Lower leg skin (tissue), 4 donors: ENCODE measurements at regions not wholly inside any gene's neighbourhood (a gene's known extent, or its start where the extent isn't known, plus 50 kb on each side); places are given as distances from the start of the nearest gene placed in this dataset.
"Not testable (repeated sequence)": the region's sequence is repeated elsewhere in the genome, so short reads cannot be mapped to it uniquely, and the experiment has no call there.

Experiments used
- DNase-seq, 2 donors: peaks; one replicate each; pipeline ENCODE4 v3.0.0-alpha.2; 2019; ENCODE audit warnings: low spot score in 2 of 2
- H3K4me3 ChIP-seq: fragments of 200-600 bp; sonication (generic); 2 replicates; pipeline ENCODE4 v1.5.1; 2017; ENCODE audit warnings: mild to moderate bottlenecking, low read depth; ENCODE audit not compliant: poor library complexity, severe bottlenecking
- CTCF ChIP-seq, 3 donors: fragments of 450-650 bp; IDR thresholded peaks; one replicate each; pipeline ENCODE4 v1.5.1; 2016; ENCODE audit warnings: antibody characterized with exemption in 3 of 3, mild to moderate bottlenecking in 3 of 3, moderate library complexity in 2 of 3
- POLR2A ChIP-seq, 2 donors: fragments of 450-650 bp; IDR thresholded peaks; one replicate each; pipeline ENCODE4 v1.6.1; 2016 to 2017; ENCODE audit warnings: antibody characterized with exemption in 2 of 2, mild to moderate bottlenecking in 1 of 2, moderate library complexity in 1 of 2
- WGBS, 2 donors: methylation state at CpG; one replicate each; pipeline ENCODE4 v1.1.5; 2018; 5-methylcytosine and 5-hydroxymethylcytosine counted together
- intact Hi-C: fragments of 100-400 bp; cut with DNase I; formaldehyde crosslinking; loops from one replicate; pipeline ENCODE4 v1.15.0; 2023; ENCODE audit warnings: low total_unique reads

- TF ChIP-seq POLR2A (IDR thresholded peaks at IDR 0.05) (no peak), CTCF (IDR thresholded peaks at IDR 0.05) (no peak)
- H3K4me3 ChIP-seq: no peak overlapping the region
- intact Hi-C loops: no loop called here
- WGBS, 2 donors: 89% methylated on average over 6 of the region's 6 CpGs
- no peak for DNase-seq
Observed at GRCh38 chr20:48445827-48446226, 382.0 kb downstream of the PREX1 start.

GRCh38 chr20:48444249-48444648 is 383.6 kb downstream of the PREX1 start:
- TF ChIP-seq POLR2A (IDR thresholded peaks at IDR 0.05) (no peak), CTCF (IDR thresholded peaks at IDR 0.05) (no peak)
- no peak overlapping the region for H3K4me3 ChIP-seq
- no peak for DNase-seq
- intact Hi-C loops: no loop called here

- intact Hi-C loops: no loop called here
- DNase-seq: no peak
- no peak overlapping the region for H3K4me3 ChIP-seq
- no peak for TF ChIP-seq POLR2A (IDR thresholded peaks at IDR 0.05)
- no peak for TF ChIP-seq CTCF (IDR thresholded peaks at IDR 0.05)
- WGBS, 2 donors: 91 to 92% methylated on average over 8 of the region's 8 CpGs
Observed at GRCh38 chr20:48440916-48441315, 386.9 kb downstream of the PREX1 start.

- H3K4me3 ChIP-seq, DNase-seq, intact Hi-C loops: not testable (repeated sequence)
- 86 to 91% methylated on average over 3 of the region's 3 CpGs for WGBS, 2 donors
Observed at GRCh38 chr20:48440261-48440660, 387.5 kb downstream of the PREX1 start.

- intact Hi-C loops: no loop called here
- WGBS, 2 donors: 56 to 61% methylated on average over 5 of the region's 5 CpGs
- no peak overlapping the region for H3K4me3 ChIP-seq
- DNase-seq: no peak
- TF ChIP-seq CTCF (IDR thresholded peaks at IDR 0.05): no peak
Observed at GRCh38 chr20:48437146-48437545, 390.7 kb downstream of the PREX1 start.

- intact Hi-C loops, DNase-seq, H3K4me3 ChIP-seq: not testable (repeated sequence)
- 37 to 42% methylated on average over 8 of the region's 8 CpGs for WGBS, 2 donors
Observed at GRCh38 chr20:48436609-48437008, 391.2 kb downstream of the PREX1 start.

GRCh38 chr20:48433178-48433577 is 394.6 kb downstream of the PREX1 start:
- TF ChIP-seq POLR2A (IDR thresholded peaks at IDR 0.05) (no peak), CTCF (IDR thresholded peaks at IDR 0.05) (no peak)
- DNase-seq: no peak
- 82 to 83% methylated on average over 4 of the region's 4 CpGs for WGBS, 2 donors
- intact Hi-C loops: no loop called here
- no peak overlapping the region for H3K4me3 ChIP-seq
